OCI-LY3 (cell line): ENCODE measurements at regions not wholly inside any gene's neighbourhood (a gene's known extent, or its start where the extent isn't known, plus 50 kb on each side); places are given as distances from the start of the nearest gene placed in this dataset.

Experiments used
- H2AFZ ChIP-seq: fragments of 200-600, 300-600 bp; shearing (Covaris generic); 2 replicates; pipeline ENCODE4 v1.6.0; 2014; ENCODE audit warnings: antibody characterized with exemption, low read depth, low read length
- H3K27ac ChIP-seq: fragments of 200-600, 300-600 bp; sonication (generic); 2 replicates; pipeline ENCODE4 v1.5.1; 2014; ENCODE audit warnings: mild to moderate bottlenecking, low read length, moderate library complexity, mixed read lengths
- H3K27me3 ChIP-seq: fragments of 200-600, 300-600 bp; sonication (generic); 2 replicates; pipeline ENCODE4 v1.6.1; 2014; ENCODE audit warnings: low read depth, low read length, mixed read lengths
- H3K36me3 ChIP-seq: fragments of 200-600, 300-600 bp; sonication (generic); replicated peaks from 2 replicates; pipeline ENCODE3; 2014; ENCODE audit warnings: low read depth, low read length, mixed read lengths
- H3K4me1 ChIP-seq: fragments of 300-600, 200-600 bp; sonication (generic); 2 replicates; pipeline ENCODE4 v1.6.1; 2014; ENCODE audit warnings: low read length, mixed read lengths
- H3K4me2 ChIP-seq: fragments of 200-600, 300-600 bp; sonication (generic); 2 replicates; pipeline ENCODE4 v1.6.1; 2014; ENCODE audit warnings: low read length, mixed read lengths
- H3K4me3 ChIP-seq: fragments of 300-600, 200-600 bp; sonication (generic); 2 replicates; pipeline ENCODE4 v1.5.1; 2014; ENCODE audit warnings: antibody characterized with exemption, mild to moderate bottlenecking, low read length, moderate library complexity
- H3K79me2 ChIP-seq: fragments of 300-600, 200-600 bp; shearing (Covaris generic); 2 replicates; pipeline ENCODE4 v1.6.1; 2014; ENCODE audit warnings: mild to moderate bottlenecking, low read length, mixed read lengths
- H3K9ac ChIP-seq: fragments of 300-600, 200-600 bp; shearing (Covaris generic); 2 replicates; pipeline ENCODE4 v1.6.0; 2014; ENCODE audit warnings: mild to moderate bottlenecking, low read length, moderate library complexity
- H3K9me3 ChIP-seq: fragments of 200-600, 300-600 bp; shearing (Covaris generic); 2 replicates; pipeline ENCODE4 v1.6.1; 2014; ENCODE audit warnings: low read length, mixed read lengths; ENCODE audit not compliant: insufficient read depth
- H4K20me1 ChIP-seq: fragments of 200-600, 300-600 bp; sonication (generic); 2 replicates; pipeline ENCODE4 v1.6.1; 2016; ENCODE audit warnings: low read length, mixed read lengths; ENCODE audit not compliant: insufficient read depth
- CTCF ChIP-seq: fragments of 200-600, 300-600 bp; sonication (generic); IDR thresholded peaks from 2 replicates; pipeline ENCODE4 v1.5.1; 2014; ENCODE audit warnings: antibody characterized with exemption, low read length, low read depth
- EZH2phosphoT487 ChIP-seq: fragments of 200-600 bp; shearing (Covaris generic); IDR thresholded peaks from 2 replicates; pipeline ENCODE4 v1.6.1; 2018; ENCODE audit warnings: antibody characterized with exemption, mixed run types, low read depth

GRCh38 chr12:124077701-124078100 lies 104.7 kb downstream of the ZNF664 start:
- H3K4me3 ChIP-seq, result no peak overlapping the region
- no peaks in the 10 kb centered on the region for H4K20me1 ChIP-seq
- H3K9ac ChIP-seq, result no peak overlapping the region
- H2AFZ ChIP-seq, result no peak overlapping the region
- H3K27ac ChIP-seq, result no peak overlapping the region
- no peaks in the 10 kb centered on the region for H3K9me3 ChIP-seq
- TF ChIP-seq CTCF, result no peak
- no peak for TF ChIP-seq EZH2phosphoT487
- peaks cover 4% of the 10 kb centered on the region; the same call in 1 of the 2 replicates for H3K27me3 ChIP-seq
- H3K36me3 ChIP-seq, result no peaks in the 10 kb centered on the region
- no peak overlapping the region for H3K4me2 ChIP-seq
- no peaks in the 10 kb centered on the region for H3K4me1 ChIP-seq
- no peaks in the 10 kb centered on the region for H3K79me2 ChIP-seq

- H2AFZ ChIP-seq, result no peak overlapping the region
- H3K4me2 ChIP-seq, result no peak overlapping the region
Observed at GRCh38 chr12:124078800-124079199, 105.8 kb downstream of the ZNF664 start.

GRCh38 chr12:124080649-124081048 lies 107.6 kb downstream of the ZNF664 start:
- Histone ChIP-seq H3K9me3 (no peaks in the 10 kb centered on the region), H3K79me2 (no peaks in the 10 kb centered on the region), H3K27ac (no peak overlapping the region), H3K9ac (no peak overlapping the region), H3K4me2 (no peak overlapping the region), H3K36me3 (no peaks in the 10 kb centered on the region), H3K4me1 (no peaks in the 10 kb centered on the region), H3K4me3 (no peak overlapping the region), H2AFZ (no peak overlapping the region), H4K20me1 (no peaks in the 10 kb centered on the region), H3K27me3 (peaks cover 4% of the 10 kb centered on the region; the same call in 1 of the 2 replicates)
- TF ChIP-seq EZH2phosphoT487 (no peak), CTCF (no peak)

More at GRCh38 chr12:124078800-124079199, 105.8 kb downstream of the ZNF664 start:
- no peak for TF ChIP-seq CTCF
- TF ChIP-seq EZH2phosphoT487, result no peak
- no peak overlapping the region for H3K9ac ChIP-seq
- no peaks in the 10 kb centered on the region for H4K20me1 ChIP-seq
- no peak overlapping the region for H3K4me3 ChIP-seq
- no peaks in the 10 kb centered on the region for H3K4me1 ChIP-seq
- no peak overlapping the region for H3K27ac ChIP-seq
- H3K27me3 ChIP-seq, result peaks cover 4% of the 10 kb centered on the region; the same call in 1 of the 2 replicates
- no peaks in the 10 kb centered on the region for H3K79me2 ChIP-seq
- no peaks in the 10 kb centered on the region for H3K36me3 ChIP-seq
- H3K9me3 ChIP-seq, result no peaks in the 10 kb centered on the region

- H3K27me3 ChIP-seq, result peaks cover 4% of the 10 kb centered on the region; the same call in 1 of the 2 replicates
- no peaks in the 10 kb centered on the region for H4K20me1 ChIP-seq
- no peak overlapping the region for H2AFZ ChIP-seq
- H3K79me2 ChIP-seq, result no peaks in the 10 kb centered on the region
- no peaks in the 10 kb centered on the region for H3K4me1 ChIP-seq
- H3K4me3 ChIP-seq, result no peak overlapping the region
- H3K9ac ChIP-seq, result no peak overlapping the region
- no peak overlapping the region for H3K27ac ChIP-seq
- no peaks in the 10 kb centered on the region for H3K36me3 ChIP-seq
- no peak for TF ChIP-seq EZH2phosphoT487
- H3K4me2 ChIP-seq, result no peak overlapping the region
- H3K9me3 ChIP-seq, result no peaks in the 10 kb centered on the region
Observed at GRCh38 chr12:124082012-124082411, 109.0 kb downstream of the ZNF664 start.

- no peaks in the 10 kb centered on the region for H3K36me3 ChIP-seq
- no peak overlapping the region for H3K4me2 ChIP-seq
- H3K9ac ChIP-seq, result no peak overlapping the region
- no peak overlapping the region for H3K27ac ChIP-seq
- no peak for TF ChIP-seq EZH2phosphoT487
- H3K79me2 ChIP-seq, result no peaks in the 10 kb centered on the region
- no peaks in the 10 kb centered on the region for H4K20me1 ChIP-seq
- H3K9me3 ChIP-seq, result no peaks in the 10 kb centered on the region
- no peak overlapping the region for H3K4me3 ChIP-seq
- H3K4me1 ChIP-seq, result no peaks in the 10 kb centered on the region
- no peak overlapping the region for H2AFZ ChIP-seq
- peaks cover 4% of the 10 kb centered on the region; the same call in 1 of the 2 replicates for H3K27me3 ChIP-seq
Observed at GRCh38 chr12:124082687-124083086, 109.7 kb downstream of the ZNF664 start.
